SK-N-SH (cell line): ENCODE measurements at regions not wholly inside any gene's neighbourhood (a gene's known extent, or its start where the extent isn't known, plus 50 kb on each side); places are given as distances from the start of the nearest gene placed in this dataset.

Experiments used
- CTCF ChIA-PET: fragments of 300-600, 350-600 bp; formaldehyde crosslinking; extraction: SDS; loops from one replicate; lab custom pipeline; 2021; lab: Yijun Ruan, JAX
- POLR2A ChIA-PET: fragments of 350-600 bp; sonication (Branson Sonifier 250); formaldehyde crosslinking; extraction: SDS; loops from one replicate; lab custom pipeline; 2020; ENCODE audit warnings: antibody characterized with exemption, inconsistent platforms; lab: Yijun Ruan, JAX
- DNase-seq: peaks from one replicate; pipeline ENCODE4 v3.0.0; 2012
- H2AFZ ChIP-seq: fragments of 200-600 bp; sonication (generic); 2 replicates; pipeline ENCODE4 v1.8.1; 2016; ENCODE audit warnings: antibody characterized with exemption, mild to moderate bottlenecking, low read depth
- H3F3A ChIP-seq: fragments of 200-600 bp; sonication (generic); replicated peaks from 2 replicates; pipeline ENCODE3; 2016; ENCODE audit warnings: antibody characterized with exemption, mild to moderate bottlenecking; ENCODE audit not compliant: insufficient read depth
- H3K27ac ChIP-seq, 2 experiments: fragments of 200-500 bp in 1 of 2; fragments of 200-600 bp in 1 of 2; sonication (Bioruptor generic) in 1 of 2; sonication (generic), shearing (Covaris generic) in 1 of 2; 2 replicates each; pipeline versions ENCODE4 v1.5.1 to v1.6.1; 2014 to 2016; ENCODE audit warnings: low read depth in 2 of 2, inconsistent platforms in 1 of 2, low read length in 1 of 2, mild to moderate bottlenecking in 1 of 2, mixed read lengths in 1 of 2
- H3K27me3 ChIP-seq: fragments of 200-600 bp; sonication (generic), shearing (Covaris generic); 2 replicates; pipeline ENCODE4 v1.6.1; 2016; ENCODE audit warnings: mixed run types; ENCODE audit not compliant: insufficient read depth
- H3K36me3 ChIP-seq, 2 experiments: fragments of 200-500 bp in 1 of 2; fragments of 200-600 bp in 1 of 2; sonication (Bioruptor generic) in 1 of 2; sonication (generic) in 1 of 2; replicated peaks in 1 of 2; 2 replicates each; pipeline versions ENCODE3 to v1.5.1; 2014 to 2016; ENCODE audit warnings: low read length in 1 of 2, mild to moderate bottlenecking in 1 of 2; ENCODE audit not compliant: insufficient read depth in 2 of 2, control insufficient read depth in 1 of 2
- H3K4me1 ChIP-seq, 2 experiments: fragments of 200-500 bp in 1 of 2; fragments of 200-600 bp in 1 of 2; sonication (Bioruptor generic) in 1 of 2; sonication (generic), shearing (Covaris generic) in 1 of 2; 2 replicates each; pipeline versions ENCODE4 v1.5.1 to v1.6.1; 2014 to 2016; ENCODE audit warnings: low read depth in 1 of 2, low read length in 1 of 2, mixed run types in 1 of 2; ENCODE audit not compliant: insufficient read depth in 2 of 2, control insufficient read depth in 1 of 2
- H3K4me2 ChIP-seq: fragments of 200-600 bp; sonication (generic), shearing (Covaris generic); 2 replicates; pipeline ENCODE4 v1.6.1; 2017; ENCODE audit warnings: mixed run types
- H3K4me3 ChIP-seq, 2 experiments: fragments of 200-500 bp in 1 of 2; fragments of 200-600 bp in 1 of 2; sonication (Bioruptor generic) in 1 of 2; sonication (generic), shearing (Covaris generic) in 1 of 2; 2 replicates each; pipeline versions ENCODE4 v1.5.1 to v1.8.1; 2014 to 2016; ENCODE audit warnings: low read depth in 2 of 2, inconsistent platforms in 1 of 2, low read length in 1 of 2, mild to moderate bottlenecking in 1 of 2, mixed read lengths in 1 of 2, moderate library complexity in 1 of 2
- H3K79me2 ChIP-seq: fragments of 200-600 bp; sonication (generic); 2 replicates; pipeline ENCODE4 v1.8.1; 2017; ENCODE audit warnings: mild to moderate bottlenecking; ENCODE audit not compliant: insufficient read depth
- H3K9ac ChIP-seq: fragments of 200-600 bp; sonication (generic); 2 replicates; pipeline ENCODE4 v1.6.1; 2017; ENCODE audit warnings: mixed run types
- H3K9me2 ChIP-seq: fragments of 200-600 bp; sonication (generic); 2 replicates; pipeline ENCODE4 v1.6.1; 2017; ENCODE audit warnings: mixed run types
- H3K9me3 ChIP-seq: fragments of 200-600 bp; sonication (generic); 2 replicates; pipeline ENCODE4 v1.6.1; 2017; ENCODE audit warnings: mixed run types, mild to moderate bottlenecking, moderate library complexity
- H4K20me1 ChIP-seq: fragments of 200-600 bp; sonication (generic); 2 replicates; pipeline ENCODE4 v1.6.1; 2017; ENCODE audit warnings: mild to moderate bottlenecking, mixed run types; ENCODE audit not compliant: insufficient read depth
- FOSL2 ChIP-seq: IDR thresholded peaks from 2 replicates; pipeline ENCODE4 v1.4.0; 2012; ENCODE audit warnings: low read depth, mild to moderate bottlenecking, moderate library complexity, borderline replicate concordance
- FOXM1 ChIP-seq: IDR thresholded peaks from 2 replicates; pipeline ENCODE4 v1.4.0; 2012; ENCODE audit warnings: low read depth, mild to moderate bottlenecking
- GABPA ChIP-seq: IDR thresholded peaks from 2 replicates; pipeline ENCODE4 v1.4.0; 2012; ENCODE audit warnings: low read depth, mild to moderate bottlenecking
- NFIC ChIP-seq: IDR thresholded peaks from 2 replicates; pipeline ENCODE4 v1.4.0; 2012; ENCODE audit warnings: borderline replicate concordance
- WGBS: methylation state at CpG from one replicate; pipeline ENCODE4 v1.1.6; 2017; ENCODE audit warnings: low lambda C conversion rate; 5-methylcytosine and 5-hydroxymethylcytosine counted together
- TF ChIP-seq, protein P1 (sequence below): fragments of 150-350 bp; IDR thresholded peaks from 2 replicates; pipeline ENCODE4 v1.6.1; 2017; ENCODE audit warnings: antibody characterized with exemption, low read length, low read depth, borderline replicate concordance
- TF ChIP-seq, protein P2 (sequence below): IDR thresholded peaks from 2 replicates; pipeline ENCODE4 v1.4.0; 2012; ENCODE audit warnings: low read depth, borderline replicate concordance

DNA sequence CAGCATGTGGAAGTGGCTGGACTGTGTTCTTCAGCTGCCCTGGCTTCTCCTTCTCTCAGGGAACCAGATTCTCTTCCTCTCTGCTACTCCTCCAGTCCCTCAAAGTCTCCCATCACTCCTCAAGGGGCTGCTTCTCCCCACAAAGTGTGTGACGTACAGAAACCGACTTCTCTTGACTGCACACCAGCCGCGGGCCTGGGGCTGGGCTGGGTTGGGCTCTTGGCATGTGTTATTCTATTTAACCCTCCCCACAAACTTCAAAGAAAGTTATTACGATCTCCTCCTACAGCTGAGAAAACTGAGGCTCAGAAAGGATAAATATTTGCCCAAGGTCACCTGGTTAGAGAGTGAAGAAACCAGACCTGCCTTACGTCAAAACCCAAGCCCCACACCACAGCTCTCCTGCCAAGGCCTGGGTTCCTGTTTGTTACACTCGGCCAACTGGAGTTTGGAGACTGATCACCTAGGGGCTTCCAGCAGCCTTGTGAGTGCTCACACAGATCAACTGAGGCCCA is 269.0 kb downstream of the TFCP2L1 start:
- Histone ChIP-seq H3K9me3 (peaks cover 8% of the 10 kb centered on the region; the same call in 1 of the 2 replicates), H3K27ac (no peak overlapping the region), H3K79me2 (no peaks in the 10 kb centered on the region), H4K20me1 (no peaks in the 10 kb centered on the region), H3K9ac (no peak overlapping the region), H3K9me2 (no peaks in the 10 kb centered on the region), H3K4me2 (no peak overlapping the region), H2AFZ (no peak overlapping the region), H3K27me3 (no peaks in the 10 kb centered on the region), H3K4me1 (no peaks in the 10 kb centered on the region; a peak in 1 of 4 replicates), H3F3A (no peaks in the 10 kb centered on the region), H3K4me3 (no peak overlapping the region), H3K36me3 (no peaks in the 10 kb centered on the region)
- no peak for DNase-seq
- ChIA-PET CTCF (no interaction called here), POLR2A (no interaction called here)
- TF ChIP-seq FOSL2 (no peak), GABPA (no peak), FOXM1 (no peak), NFIC (no peak)
- TF ChIP-seq, protein P1, sequence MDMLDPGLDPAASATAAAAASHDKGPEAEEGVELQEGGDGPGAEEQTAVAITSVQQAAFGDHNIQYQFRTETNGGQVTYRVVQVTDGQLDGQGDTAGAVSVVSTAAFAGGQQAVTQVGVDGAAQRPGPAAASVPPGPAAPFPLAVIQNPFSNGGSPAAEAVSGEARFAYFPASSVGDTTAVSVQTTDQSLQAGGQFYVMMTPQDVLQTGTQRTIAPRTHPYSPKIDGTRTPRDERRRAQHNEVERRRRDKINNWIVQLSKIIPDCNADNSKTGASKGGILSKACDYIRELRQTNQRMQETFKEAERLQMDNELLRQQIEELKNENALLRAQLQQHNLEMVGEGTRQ, result no peak
- WGBS, result 87% methylated on average over 7 of the region's 7 CpGs

GRCh38 chr2:121017396-121017795 is 267.6 kb downstream of the TFCP2L1 start:
- H2AFZ ChIP-seq, result no peak overlapping the region
- no peaks in the 10 kb centered on the region for H3F3A ChIP-seq
- ChIA-PET POLR2A (no interaction called here), CTCF (interaction anchor here (0.6 to 1.1 kb wide), 2 partner anchors 13 to 53 kb away, joined by 3 read pairs; no protein-coding TSS in a partner anchor)
- H3K4me2 ChIP-seq, result no peak overlapping the region
- H3K4me3 ChIP-seq, result no peak overlapping the region
- H3K79me2 ChIP-seq, result no peaks in the 10 kb centered on the region
- WGBS, result 72% methylated on average over 7 of the region's 7 CpGs
- H3K27me3 ChIP-seq, result no peaks in the 10 kb centered on the region
- no peak for DNase-seq
- no peak overlapping the region for H3K9ac ChIP-seq
- no peaks in the 10 kb centered on the region; the same call in 1 of the 2 replicates for H3K9me3 ChIP-seq
- no peaks in the 10 kb centered on the region; a peak in 1 of 4 replicates for H3K4me1 ChIP-seq
- no peak overlapping the region for H3K27ac ChIP-seq
- no peaks in the 10 kb centered on the region for H4K20me1 ChIP-seq
- TF ChIP-seq, protein P2, sequence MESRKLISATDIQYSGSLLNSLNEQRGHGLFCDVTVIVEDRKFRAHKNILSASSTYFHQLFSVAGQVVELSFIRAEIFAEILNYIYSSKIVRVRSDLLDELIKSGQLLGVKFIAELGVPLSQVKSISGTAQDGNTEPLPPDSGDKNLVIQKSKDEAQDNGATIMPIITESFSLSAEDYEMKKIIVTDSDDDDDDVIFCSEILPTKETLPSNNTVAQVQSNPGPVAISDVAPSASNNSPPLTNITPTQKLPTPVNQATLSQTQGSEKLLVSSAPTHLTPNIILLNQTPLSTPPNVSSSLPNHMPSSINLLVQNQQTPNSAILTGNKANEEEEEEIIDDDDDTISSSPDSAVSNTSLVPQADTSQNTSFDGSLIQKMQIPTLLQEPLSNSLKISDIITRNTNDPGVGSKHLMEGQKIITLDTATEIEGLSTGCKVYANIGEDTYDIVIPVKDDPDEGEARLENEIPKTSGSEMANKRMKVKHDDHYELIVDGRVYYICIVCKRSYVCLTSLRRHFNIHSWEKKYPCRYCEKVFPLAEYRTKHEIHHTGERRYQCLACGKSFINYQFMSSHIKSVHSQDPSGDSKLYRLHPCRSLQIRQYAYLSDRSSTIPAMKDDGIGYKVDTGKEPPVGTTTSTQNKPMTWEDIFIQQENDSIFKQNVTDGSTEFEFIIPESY, result no peak
- H3K9me2 ChIP-seq, result no peaks in the 10 kb centered on the region
- no peaks in the 10 kb centered on the region for H3K36me3 ChIP-seq
